C4-2B (cell line): ENCODE measurements at regions not wholly inside any gene's neighbourhood (a gene's known extent, or its start where the extent isn't known, plus 50 kb on each side); places are given as distances from the start of the nearest gene placed in this dataset.

Experiments used
- ZFX ChIP-seq: fragments of 450-650 bp; IDR thresholded peaks from 2 replicates; pipeline ENCODE4 v1.6.1; 2017
- TF ChIP-seq, protein P1 (sequence below): fragments of 450-650 bp; conservative IDR thresholded peaks from 2 replicates; pipeline ENCODE4 v1.5.1; 2017; ENCODE audit warnings: mild to moderate bottlenecking

DNA sequence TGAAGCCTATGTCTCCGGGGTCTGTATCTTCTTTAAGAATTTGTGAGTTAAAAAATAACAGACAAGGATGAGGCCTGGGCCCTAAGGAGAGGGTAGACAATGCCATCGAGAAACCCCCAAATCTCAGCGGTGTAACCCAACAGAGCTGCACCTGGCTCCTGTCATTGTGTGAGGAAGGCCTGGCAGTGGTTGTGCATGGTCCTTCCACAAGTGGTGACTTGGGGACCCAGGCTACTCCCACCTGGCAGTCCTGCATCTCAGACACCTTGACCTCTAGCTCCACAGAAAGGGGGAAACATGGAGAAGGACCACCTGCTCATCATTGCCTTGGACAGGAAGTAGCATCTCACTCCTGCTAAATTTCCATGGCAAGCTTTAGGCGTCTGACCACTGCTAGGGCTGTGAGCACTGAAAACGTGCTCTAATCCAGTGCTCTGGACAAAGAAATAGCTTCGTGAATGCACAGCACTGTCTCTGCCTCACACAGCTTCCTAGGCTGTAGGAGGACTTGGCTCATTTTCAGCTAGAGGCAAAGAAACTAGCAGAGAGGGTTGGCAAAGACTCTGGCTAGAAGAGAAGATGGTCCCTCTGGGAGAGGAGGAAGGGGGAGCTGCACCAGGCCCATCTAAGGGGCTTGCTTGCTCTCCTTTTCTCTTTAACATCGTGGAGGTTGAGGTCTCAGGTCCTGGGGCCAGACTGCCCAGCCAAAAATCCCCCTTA, 273.9 kb upstream of the ZMIZ1 start:
- TF ChIP-seq, protein P1, sequence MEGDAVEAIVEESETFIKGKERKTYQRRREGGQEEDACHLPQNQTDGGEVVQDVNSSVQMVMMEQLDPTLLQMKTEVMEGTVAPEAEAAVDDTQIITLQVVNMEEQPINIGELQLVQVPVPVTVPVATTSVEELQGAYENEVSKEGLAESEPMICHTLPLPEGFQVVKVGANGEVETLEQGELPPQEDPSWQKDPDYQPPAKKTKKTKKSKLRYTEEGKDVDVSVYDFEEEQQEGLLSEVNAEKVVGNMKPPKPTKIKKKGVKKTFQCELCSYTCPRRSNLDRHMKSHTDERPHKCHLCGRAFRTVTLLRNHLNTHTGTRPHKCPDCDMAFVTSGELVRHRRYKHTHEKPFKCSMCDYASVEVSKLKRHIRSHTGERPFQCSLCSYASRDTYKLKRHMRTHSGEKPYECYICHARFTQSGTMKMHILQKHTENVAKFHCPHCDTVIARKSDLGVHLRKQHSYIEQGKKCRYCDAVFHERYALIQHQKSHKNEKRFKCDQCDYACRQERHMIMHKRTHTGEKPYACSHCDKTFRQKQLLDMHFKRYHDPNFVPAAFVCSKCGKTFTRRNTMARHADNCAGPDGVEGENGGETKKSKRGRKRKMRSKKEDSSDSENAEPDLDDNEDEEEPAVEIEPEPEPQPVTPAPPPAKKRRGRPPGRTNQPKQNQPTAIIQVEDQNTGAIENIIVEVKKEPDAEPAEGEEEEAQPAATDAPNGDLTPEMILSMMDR, result no peak
- TF ChIP-seq ZFX, result no peak
